Endodermal cell (in vitro differentiated cells): ENCODE measurements at regions not wholly inside any gene's neighbourhood (a gene's known extent, or its start where the extent isn't known, plus 50 kb on each side); places are given as distances from the start of the nearest gene placed in this dataset.

ENCODE experiments used
- DNase-seq: peaks from one replicate; pipeline ENCODE4 v3.0.0-alpha.2; 2017
- H3K27ac ChIP-seq: 2 replicates; pipeline ENCODE4 v1.5.1; 2013; ENCODE audit warnings: mild to moderate bottlenecking, low read depth, low read length, moderate library complexity
- H3K27me3 ChIP-seq: 2 replicates; pipeline ENCODE4 v1.6.1; 2013; ENCODE audit warnings: mild to moderate bottlenecking, low read length, moderate library complexity; ENCODE audit not compliant: insufficient read depth, control insufficient read depth, poor library complexity, severe bottlenecking
- H3K36me3 ChIP-seq: 2 replicates; pipeline ENCODE4 v1.7.0; 2013; ENCODE audit warnings: mild to moderate bottlenecking, low read length, moderate library complexity; ENCODE audit not compliant: control insufficient read depth, insufficient read depth
- H3K4me1 ChIP-seq: one replicate; pipeline ENCODE4 v1.7.0; 2013; ENCODE audit warnings: low read length; ENCODE audit not compliant: control insufficient read depth, insufficient read depth
- H3K4me3 ChIP-seq: 2 replicates; pipeline ENCODE4 v1.5.1; 2013; ENCODE audit warnings: mild to moderate bottlenecking, low read length, moderate library complexity
- H3K9ac ChIP-seq: 2 replicates; pipeline ENCODE4 v1.6.1; 2013; ENCODE audit warnings: mild to moderate bottlenecking, low read length, moderate library complexity; ENCODE audit not compliant: poor library complexity, severe bottlenecking; ENCODE audit errors: extremely low read depth
- H3K9me3 ChIP-seq: 2 replicates; pipeline ENCODE4 v1.6.1; 2013; ENCODE audit warnings: mild to moderate bottlenecking, low read length, moderate library complexity; ENCODE audit not compliant: control insufficient read depth
- H3K27ac Mint-ChIP-seq: 2 replicates; pipeline ENCODE4 v1.8.0; 2020; ENCODE audit warnings: mixed read lengths
- H3K27me3 Mint-ChIP-seq: 2 replicates; pipeline ENCODE4 v1.8.0; 2021; ENCODE audit warnings: mild to moderate bottlenecking, mixed read lengths; ENCODE audit not compliant: insufficient read depth
- H3K36me3 Mint-ChIP-seq: 2 replicates; pipeline ENCODE4 v1.8.0; 2020; ENCODE audit warnings: low read depth, mixed read lengths
- H3K4me1 Mint-ChIP-seq: 2 replicates; pipeline ENCODE4 v1.8.0; 2020; ENCODE audit warnings: mixed read lengths
- H3K4me3 Mint-ChIP-seq: 2 replicates; pipeline ENCODE4 v1.8.0; 2020; ENCODE audit warnings: mild to moderate bottlenecking, moderate library complexity, mixed read lengths
- H3K9me3 Mint-ChIP-seq: 2 replicates; pipeline ENCODE4 v1.8.0; 2020; ENCODE audit warnings: mild to moderate bottlenecking, mixed read lengths
- CTCF ChIP-seq: fragments of 200-600 bp; sonication (generic); conservative IDR thresholded peaks from 2 replicates; pipeline ENCODE4 v1.5.0; 2021; ENCODE audit warnings: antibody characterized with exemption, mild to moderate bottlenecking
- WGBS, 2 experiments: methylation state at CpG; one replicate each; pipeline versions ENCODE4 v1.1.5 to v1.1.7; 2013; ENCODE audit warnings: missing lambda C conversion rate in 2 of 2, mixed read lengths in 1 of 2; ENCODE audit not compliant: insufficient coverage in 1 of 2, insufficient read length in 1 of 2; 5-methylcytosine and 5-hydroxymethylcytosine counted together

GRCh38 chr13:83214452-83214851 lies 667.8 kb downstream of the SLITRK1 start:
- 100% methylated on average over 1 of the region's 1 CpG; no CpG with 5 or more reads in 1 of the 2 experiments for WGBS, 2 experiments
- peaks cover 5% of the 10 kb centered on the region for H3K4me1 ChIP-seq
- H3K9ac ChIP-seq: no peak overlapping the region
- peaks cover 4% of the 10 kb centered on the region for H3K9me3 ChIP-seq
- H3K27ac Mint-ChIP-seq: no peak overlapping the region
- no peaks in the 10 kb centered on the region for H3K27me3 ChIP-seq
- H3K36me3 ChIP-seq: no peaks in the 10 kb centered on the region
- no peaks in the 10 kb centered on the region for H3K36me3 Mint-ChIP-seq
- H3K9me3 Mint-ChIP-seq: no peaks in the 10 kb centered on the region
- no peak for TF ChIP-seq CTCF
- no peak overlapping the region for H3K4me3 ChIP-seq
- DNase-seq: no peak
- H3K27ac ChIP-seq: no peak overlapping the region
- H3K4me3 Mint-ChIP-seq: no peak overlapping the region
- H3K27me3 Mint-ChIP-seq: no peaks in the 10 kb centered on the region
- H3K4me1 Mint-ChIP-seq: peaks cover 14% of the 10 kb centered on the region

GRCh38 chr13:83211301-83211700 lies 671.0 kb downstream of the SLITRK1 start:
- no peak for TF ChIP-seq CTCF
- no peaks in the 10 kb centered on the region for H3K27me3 Mint-ChIP-seq
- DNase-seq: no peak
- Histone ChIP-seq H3K4me3 (no peak overlapping the region), H3K27me3 (no peaks in the 10 kb centered on the region), H3K27ac (no peak overlapping the region), H3K4me1 (peaks cover 1% of the 10 kb centered on the region), H3K9me3 (peaks cover 7% of the 10 kb centered on the region), H3K36me3 (no peaks in the 10 kb centered on the region), H3K9ac (no peak overlapping the region)
- H3K27ac Mint-ChIP-seq: no peak overlapping the region
- peaks cover 1% of the 10 kb centered on the region for H3K4me1 Mint-ChIP-seq
- H3K9me3 Mint-ChIP-seq: no peaks in the 10 kb centered on the region
- WGBS, 2 experiments: 81 to 100% methylated on average over 1 of the region's 1 CpG
- H3K4me3 Mint-ChIP-seq: no peak overlapping the region
- H3K36me3 Mint-ChIP-seq: no peaks in the 10 kb centered on the region

- Mint-ChIP-seq H3K4me1 (peaks cover 7% of the 10 kb centered on the region), H3K4me3 (no peak overlapping the region), H3K36me3 (no peaks in the 10 kb centered on the region), H3K27ac (no peak overlapping the region), H3K9me3 (peaks cover 3% of the 10 kb centered on the region), H3K27me3 (no peaks in the 10 kb centered on the region)
- Histone ChIP-seq H3K36me3 (no peaks in the 10 kb centered on the region), H3K27ac (no peak overlapping the region), H3K27me3 (no peaks in the 10 kb centered on the region), H3K4me1 (no peaks in the 10 kb centered on the region), H3K4me3 (no peak overlapping the region), H3K9ac (no peak overlapping the region), H3K9me3 (peaks cover 7% of the 10 kb centered on the region)
- TF ChIP-seq CTCF: no peak
- DNase-seq: no peak
- WGBS, 2 experiments: 86% methylated on average over 3 of the region's 3 CpGs; no CpG with 5 or more reads in 1 of the 2 experiments
Observed at GRCh38 chr13:83204886-83205285, 677.4 kb downstream of the SLITRK1 start.
